GM23338 (cell line): ENCODE measurements at regions not wholly inside any gene's neighbourhood (a gene's known extent, or its start where the extent isn't known, plus 50 kb on each side); places are given as distances from the start of the nearest gene placed in this dataset.

Experiments
- ATAC-seq: fragments of 200-7000 bp; cut with Tn5 transposase; 3 replicates; pipeline ENCODE4 v1.9.1; 2020
- DNase-seq: peaks from one replicate; pipeline ENCODE4 v3.0.0-alpha.2; 2015; ENCODE audit warnings: low spot score
- H2AFZ ChIP-seq: fragments of 200-600 bp; sonication (generic); 2 replicates; pipeline ENCODE4 v1.8.0; 2016; ENCODE audit warnings: antibody characterized with exemption, mild to moderate bottlenecking, moderate library complexity
- H3F3A ChIP-seq: fragments of 200-600 bp; sonication (generic); replicated peaks from 2 replicates; pipeline ENCODE4 v1.8.0; 2017; ENCODE audit warnings: antibody characterized with exemption, mixed run types, low read depth
- H3K27ac ChIP-seq: fragments of 200-600 bp; sonication (generic); 2 replicates; pipeline ENCODE4 v1.6.1; 2016; ENCODE audit warnings: low read depth
- H3K27me3 ChIP-seq: fragments of 200-600 bp; sonication (generic); 2 replicates; pipeline ENCODE4 v1.8.0; 2016; ENCODE audit warnings: mild to moderate bottlenecking, mixed run types, moderate library complexity; ENCODE audit not compliant: insufficient read depth
- H3K36me3 ChIP-seq: fragments of 200-600 bp; sonication (generic); 2 replicates; pipeline ENCODE4 v1.8.0; 2016; ENCODE audit warnings: mild to moderate bottlenecking; ENCODE audit not compliant: insufficient read depth
- H3K4me1 ChIP-seq: fragments of 200-600 bp; sonication (generic); 2 replicates; pipeline ENCODE4 v1.8.0; 2016; ENCODE audit warnings: mild to moderate bottlenecking, moderate library complexity; ENCODE audit not compliant: insufficient read depth
- H3K4me2 ChIP-seq: fragments of 200-600 bp; sonication (generic); 2 replicates; pipeline ENCODE4 v1.7.1; 2017; ENCODE audit warnings: mixed run types
- H3K4me3 ChIP-seq: fragments of 200-600 bp; sonication (generic); 2 replicates; pipeline ENCODE4 v1.6.1; 2016; ENCODE audit warnings: mixed run types
- H3K79me2 ChIP-seq: fragments of 200-600 bp; sonication (generic); replicated peaks from 2 replicates; pipeline ENCODE4 v1.8.0; 2017; ENCODE audit warnings: mild to moderate bottlenecking; ENCODE audit not compliant: insufficient read depth
- H3K9me2 ChIP-seq: fragments of 200-600 bp; sonication (generic); 2 replicates; pipeline ENCODE4 v1.8.0; 2017; ENCODE audit not compliant: insufficient read depth
- H4K20me1 ChIP-seq: fragments of 200-600 bp; sonication (generic); replicated peaks from 2 replicates; pipeline ENCODE4 v1.8.0; 2017; ENCODE audit warnings: mild to moderate bottlenecking; ENCODE audit not compliant: insufficient read depth
- H3K27ac Mint-ChIP-seq: 2 replicates; pipeline ENCODE4 v1.8.0; 2020; ENCODE audit warnings: inconsistent platforms, mild to moderate bottlenecking, moderate library complexity, mixed read lengths
- H3K27me3 Mint-ChIP-seq: 3 replicates; pipeline ENCODE4 v1.8.0; 2022; ENCODE audit warnings: low read depth, mild to moderate bottlenecking, moderate library complexity, mixed read lengths, inconsistent platforms; ENCODE audit not compliant: insufficient read depth, poor library complexity
- H3K36me3 Mint-ChIP-seq: 3 replicates; pipeline ENCODE4 v1.8.0; 2021; ENCODE audit warnings: low read depth, mild to moderate bottlenecking, inconsistent platforms, moderate library complexity, mixed read lengths
- H3K4me1 Mint-ChIP-seq: 3 replicates; pipeline ENCODE4 v1.8.0; 2020; ENCODE audit warnings: mild to moderate bottlenecking, inconsistent platforms, mixed read lengths
- H3K4me3 Mint-ChIP-seq: 3 replicates; pipeline ENCODE4 v1.8.0; 2021; ENCODE audit warnings: moderate library complexity, mild to moderate bottlenecking, inconsistent platforms, mixed read lengths
- H3K9me3 Mint-ChIP-seq: 3 replicates; pipeline ENCODE4 v1.8.0; 2020; ENCODE audit warnings: moderate library complexity, mild to moderate bottlenecking, inconsistent platforms, mixed read lengths
- ETS1 ChIP-seq: IDR thresholded peaks from 2 replicates; pipeline ENCODE4 v1.6.1; 2016; ENCODE audit warnings: antibody characterized with exemption
- EZH2phosphoT487 ChIP-seq: fragments of 200-600 bp; sonication (generic); IDR thresholded peaks from one replicate; pipeline ENCODE4 v1.8.1; 2018; ENCODE audit warnings: antibody characterized with exemption; ENCODE audit not compliant: unreplicated experiment
- NANOG ChIP-seq: IDR thresholded peaks from 2 replicates; pipeline ENCODE4 v1.6.1; 2016; ENCODE audit warnings: antibody characterized with exemption, borderline replicate concordance
- POLR2AphosphoS5 ChIP-seq: IDR thresholded peaks from 2 replicates; pipeline ENCODE4 v1.6.1; 2016; ENCODE audit warnings: antibody characterized with exemption, low read depth
- REST ChIP-seq: IDR thresholded peaks from one replicate; pipeline ENCODE4 v1.6.1; 2018; ENCODE audit warnings: antibody characterized with exemption; ENCODE audit not compliant: unreplicated experiment
- STAT1 ChIP-seq: IDR thresholded peaks from one replicate; pipeline ENCODE4 v1.6.1; 2016; ENCODE audit warnings: antibody characterized with exemption; ENCODE audit not compliant: unreplicated experiment
- ZNF114 ChIP-seq: fragments of 250-450 bp; sonication (Bioruptor Pico); IDR thresholded peaks from 2 replicates; pipeline ENCODE4 v1.5.0; 2020; ENCODE audit warnings: mild to moderate bottlenecking, moderate library complexity
- ZNF331 ChIP-seq: fragments of 250-450 bp; sonication (Bioruptor Pico); IDR thresholded peaks from 2 replicates; pipeline ENCODE4 v1.5.0; 2020; ENCODE audit warnings: low read depth, mild to moderate bottlenecking, moderate library complexity
- ZNF462 ChIP-seq: fragments of 250-450 bp; sonication (Bioruptor Pico); IDR thresholded peaks from 2 replicates; pipeline ENCODE4 v1.5.0; 2020; ENCODE audit warnings: mild to moderate bottlenecking, moderate library complexity

- peaks cover 27% of the 10 kb centered on the region for H3K36me3 Mint-ChIP-seq
- Histone ChIP-seq H3K9me2 (no peaks in the 10 kb centered on the region), H3K4me3 (no peak overlapping the region), H2AFZ (no peak overlapping the region), H3F3A (no peaks in the 10 kb centered on the region), H3K27ac (no peak overlapping the region), H3K4me1 (no peaks in the 10 kb centered on the region), H3K36me3 (no peaks in the 10 kb centered on the region), H4K20me1 (no peaks in the 10 kb centered on the region), H3K27me3 (no peaks in the 10 kb centered on the region), H3K79me2 (no peaks in the 10 kb centered on the region), H3K4me2 (no peak overlapping the region)
- ATAC-seq (no peak), DNase-seq (no peak)
- H3K27ac Mint-ChIP-seq = no peak overlapping the region
- no peak for TF ChIP-seq ZNF331 (CRISPR knock-in tag)
- no peak for TF ChIP-seq POLR2AphosphoS5
- no peak for TF ChIP-seq NANOG
- TF ChIP-seq STAT1 = no peak
- TF ChIP-seq EZH2phosphoT487 = no peak
- no peak for TF ChIP-seq ZNF462 (CRISPR knock-in tag)
- peaks cover 48% of the 10 kb centered on the region for H3K9me3 Mint-ChIP-seq
- no peak overlapping the region for H3K4me3 Mint-ChIP-seq
- no peaks in the 10 kb centered on the region for H3K4me1 Mint-ChIP-seq
- H3K27me3 Mint-ChIP-seq = no peaks in the 10 kb centered on the region
These were observed 62.6 kb upstream of the TSPAN5 start for GRCh38 chr4:98720871-98721480.

GRCh38 chr4:98716796-98717195, 58.4 kb upstream of the TSPAN5 start:
- no peak overlapping the region for H3K27ac Mint-ChIP-seq
- H3F3A ChIP-seq = no peaks in the 10 kb centered on the region
- H3K79me2 ChIP-seq = no peaks in the 10 kb centered on the region
- no peaks in the 10 kb centered on the region for H3K4me1 ChIP-seq
- H3K27me3 ChIP-seq = no peaks in the 10 kb centered on the region
- ATAC-seq = no peak
- no peaks in the 10 kb centered on the region for H3K27me3 Mint-ChIP-seq
- H3K4me1 Mint-ChIP-seq = no peaks in the 10 kb centered on the region
- 0 out of 2 replicates have a peak, but pooled peaks cover 3% of the 10 kb centered on the region for H3K36me3 ChIP-seq
- peaks cover 10% of the 10 kb centered on the region for H3K9me3 Mint-ChIP-seq
- no peak overlapping the region for H3K4me3 ChIP-seq
- no peak overlapping the region for H3K4me3 Mint-ChIP-seq
- H3K36me3 Mint-ChIP-seq = peaks cover 2% of the 10 kb centered on the region; the same call in 2 of the 3 replicates
- H3K27ac ChIP-seq = no peak overlapping the region
- no peak overlapping the region for H3K4me2 ChIP-seq
- H4K20me1 ChIP-seq = no peaks in the 10 kb centered on the region
- 0 out of 2 replicates have a peak, but pooled peaks cover 7% of the 10 kb centered on the region for H3K9me2 ChIP-seq
- H2AFZ ChIP-seq = no peak overlapping the region
- DNase-seq = no peak
- TF ChIP-seq ETS1 (no peak), ZNF114 (CRISPR knock-in tag) (no peak), NANOG (no peak), REST (no peak), ZNF331 (CRISPR knock-in tag) (no peak)
